AG04450 (cell line): ENCODE measurements at regions not wholly inside any gene's neighbourhood (a gene's known extent, or its start where the extent isn't known, plus 50 kb on each side); places are given as distances from the start of the nearest gene placed in this dataset.

ENCODE experiments used
- CTCF ChIA-PET: fragments of 300-600, 350-600 bp; formaldehyde crosslinking; extraction: SDS; loops from one replicate; lab custom pipeline; 2022; ENCODE audit warnings: antibody characterized with exemption, inconsistent platforms; lab: Charles Lee
- POLR2A ChIA-PET: fragments of 350-600 bp; formaldehyde crosslinking; extraction: SDS; loops from one replicate; lab custom pipeline; 2021; ENCODE audit warnings: antibody characterized with exemption, inconsistent platforms; lab: Yijun Ruan, JAX
- DNase-seq: peaks from one replicate; pipeline ENCODE4 v3.0.0-alpha.2; 2011; ENCODE audit warnings: low read depth, low spot score
- H3K27ac ChIP-seq: one replicate; pipeline ENCODE4 v1.5.1; 2012; ENCODE audit warnings: low read depth, low read length, control low read depth
- H3K27me3 ChIP-seq: one replicate; pipeline ENCODE4 v1.6.0; 2012; ENCODE audit warnings: low read length; ENCODE audit not compliant: control insufficient read depth, insufficient read depth
- H3K4me3 ChIP-seq: 2 replicates; pipeline ENCODE4 v1.5.1; 2011; ENCODE audit warnings: mild to moderate bottlenecking, low read depth, low read length, control low read depth
- H3K9me3 ChIP-seq: 2 replicates; pipeline ENCODE4 v1.5.1; 2012; ENCODE audit warnings: low read length; ENCODE audit not compliant: control insufficient read depth, insufficient read depth
- CTCF ChIP-seq: IDR thresholded peaks from 2 replicates; pipeline ENCODE4 v1.5.1; 2011; ENCODE audit warnings: low read depth, low read length, control low read depth, inconsistent platforms

GRCh38 chr5:88396751-88397281 lies 128.2 kb upstream of the TMEM161B start:
- ChIA-PET POLR2A (no interaction called here), CTCF (interaction anchor here (1.1 kb wide), 1 partner anchor 11 kb away, joined by 4 read pairs; no protein-coding TSS in a partner anchor)
- no peak overlapping the region for H3K4me3 ChIP-seq
- H3K9me3 ChIP-seq: no peaks in the 10 kb centered on the region
- no peak for TF ChIP-seq CTCF
- no peak overlapping the region for H3K27ac ChIP-seq
- H3K27me3 ChIP-seq: no peaks in the 10 kb centered on the region
- no peak for DNase-seq

GRCh38 chr5:88396000-88396535 lies 127.4 kb upstream of the TMEM161B start:
- no peak for DNase-seq
- TF ChIP-seq CTCF: no peak
- Histone ChIP-seq H3K4me3 (no peak overlapping the region), H3K27ac (no peak overlapping the region), H3K27me3 (no peaks in the 10 kb centered on the region), H3K9me3 (no peaks in the 10 kb centered on the region)
- CTCF ChIA-PET: no interaction called here
- POLR2A ChIA-PET: no interaction called here

- no peak overlapping the region for H3K27ac ChIP-seq
- no peak for DNase-seq
- ChIA-PET POLR2A (no interaction called here), CTCF (no interaction called here)
- no peak for TF ChIP-seq CTCF
- H3K9me3 ChIP-seq: no peaks in the 10 kb centered on the region
- H3K27me3 ChIP-seq: no peaks in the 10 kb centered on the region
- H3K4me3 ChIP-seq: no peak overlapping the region
Measured at GRCh38 chr5:88395264-88395663, 126.6 kb upstream of the TMEM161B start.

GRCh38 chr5:88394536-88395175 lies 126.0 kb upstream of the TMEM161B start:
- no peaks in the 10 kb centered on the region for H3K9me3 ChIP-seq
- no peak for DNase-seq
- ChIA-PET CTCF (no interaction called here), POLR2A (no interaction called here)
- H3K27ac ChIP-seq: no peak overlapping the region
- no peak for TF ChIP-seq CTCF
- no peak overlapping the region for H3K4me3 ChIP-seq
- no peaks in the 10 kb centered on the region for H3K27me3 ChIP-seq
